ENCODE measurements at regions not wholly inside any gene's neighbourhood (a gene's known extent, or its start where the extent isn't known, plus 50 kb on each side); places are given as distances from the start of the nearest gene placed in this dataset.

DNA sequence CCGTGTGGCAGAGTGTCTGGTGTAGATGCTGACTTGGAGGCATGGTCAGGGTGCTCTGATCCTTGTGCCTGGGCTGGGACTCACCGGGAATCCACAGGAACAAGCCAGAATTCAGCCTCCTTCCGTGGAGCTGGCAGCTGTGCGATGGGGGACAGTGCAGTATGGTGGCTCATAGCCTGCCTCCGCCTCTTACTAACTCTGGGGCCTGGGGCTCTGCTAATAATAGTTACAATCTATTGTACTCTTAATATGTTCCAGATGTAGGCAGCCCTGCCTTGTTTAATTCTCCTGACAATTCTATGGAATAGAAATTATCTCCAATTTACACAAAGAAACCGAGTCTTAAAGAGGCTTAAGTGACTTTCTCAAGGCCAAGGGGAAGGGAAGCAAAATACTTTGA is 77.6 kb downstream of the PCDH1 start:
- DNase-seq (ENCODE audit: low spot score): no peak

DNA sequence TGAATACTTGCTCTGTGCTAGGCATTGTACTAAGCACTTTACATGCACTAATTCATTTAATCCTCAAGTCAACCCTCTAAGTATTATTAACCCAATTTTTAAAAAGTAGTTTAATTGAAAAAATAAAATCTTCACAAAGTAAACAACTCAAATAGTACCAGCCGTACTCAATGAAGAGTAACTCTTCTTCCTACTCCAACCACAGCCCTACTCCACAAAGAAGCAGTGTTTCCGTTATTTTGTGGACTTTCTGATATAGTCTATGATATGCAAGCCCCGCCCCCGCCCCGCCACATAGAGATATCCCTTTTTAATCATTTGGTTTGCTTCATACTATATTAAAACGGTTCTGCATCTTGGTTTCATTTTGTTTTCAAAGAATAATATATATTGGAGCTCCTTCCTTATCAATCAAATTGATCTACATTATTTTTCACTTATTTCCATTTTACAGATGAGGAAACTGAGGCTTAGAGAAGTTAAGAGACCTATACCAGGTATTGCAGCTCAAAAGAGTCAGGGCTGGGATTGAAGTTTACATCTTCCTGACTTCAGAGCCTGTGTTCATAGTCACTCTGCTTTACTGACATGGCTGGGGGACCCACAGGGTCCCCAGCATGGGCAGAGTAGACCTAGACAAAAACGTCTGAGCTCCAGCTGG is 78.6 kb downstream of the PCDH1 start:
- DNase-seq (ENCODE audit: low spot score): no peak

- no peak for DNase-seq (ENCODE audit: low spot score)
These were observed 80.8 kb downstream of the PCDH1 start for GRCh38 chr5:141797425-141797824.

- no peak for DNase-seq (ENCODE audit: low spot score)
These were observed 82.8 kb downstream of the PCDH1 start for GRCh38 chr5:141795421-141795820.

DNA sequence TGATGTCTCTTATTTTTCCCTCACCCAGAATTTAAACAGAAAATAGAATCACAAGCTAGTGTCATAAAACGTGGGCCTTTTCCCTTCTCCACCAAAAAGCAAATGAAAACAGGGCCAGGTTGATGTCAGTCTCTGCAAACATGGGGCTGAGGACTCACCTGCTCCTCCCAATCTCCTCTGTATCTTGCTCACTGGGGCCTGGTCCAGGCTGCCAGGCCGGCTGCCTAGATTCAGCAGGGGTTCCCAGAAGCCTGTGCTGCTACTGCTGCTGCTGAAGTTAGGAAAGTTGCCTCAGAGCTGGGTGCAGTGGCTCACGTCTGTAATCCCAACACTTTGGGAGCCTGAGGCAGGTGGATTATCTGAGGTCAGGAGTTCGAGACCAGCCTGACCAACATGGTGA is 84.3 kb downstream of the PCDH1 start:
- DNase-seq (ENCODE audit: low spot score): no peak

GRCh38 chr5:141793403-141793802 is 84.8 kb downstream of the PCDH1 start:
- DNase-seq (ENCODE audit: low spot score): no peak

GRCh38 chr5:141790630-141791029 is 87.6 kb downstream of the PCDH1 start:
- no peak for DNase-seq (ENCODE audit: low spot score)

DNA sequence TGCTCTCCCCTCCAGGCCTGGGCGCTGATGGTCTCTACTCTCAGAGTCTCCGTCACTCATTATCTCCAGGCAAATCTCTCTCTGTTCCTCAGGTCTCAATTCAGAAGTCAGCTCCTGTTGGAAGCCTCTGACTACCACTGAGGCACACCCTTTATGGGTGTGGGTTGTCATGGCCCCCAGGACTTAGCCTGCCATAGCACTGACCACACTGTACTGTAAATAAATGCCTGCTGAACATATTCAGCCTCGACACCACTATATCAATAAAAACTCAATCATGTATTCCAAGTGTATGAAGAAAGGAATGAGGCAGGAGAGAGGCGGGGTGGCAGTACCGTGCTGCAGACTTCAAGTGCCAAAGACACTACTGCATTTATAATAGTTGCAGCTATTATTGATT is 88.9 kb downstream of the PCDH1 start:
- DNase-seq (ENCODE audit: low spot score): no peak

- DNase-seq (ENCODE audit: low spot score): no peak
These were observed 89.8 kb downstream of the PCDH1 start for GRCh38 chr5:141788296-141788970.

- no peak for DNase-seq (ENCODE audit: low spot score)
These were observed 90.8 kb downstream of the PCDH1 start for GRCh38 chr5:141787376-141787775.

DNA sequence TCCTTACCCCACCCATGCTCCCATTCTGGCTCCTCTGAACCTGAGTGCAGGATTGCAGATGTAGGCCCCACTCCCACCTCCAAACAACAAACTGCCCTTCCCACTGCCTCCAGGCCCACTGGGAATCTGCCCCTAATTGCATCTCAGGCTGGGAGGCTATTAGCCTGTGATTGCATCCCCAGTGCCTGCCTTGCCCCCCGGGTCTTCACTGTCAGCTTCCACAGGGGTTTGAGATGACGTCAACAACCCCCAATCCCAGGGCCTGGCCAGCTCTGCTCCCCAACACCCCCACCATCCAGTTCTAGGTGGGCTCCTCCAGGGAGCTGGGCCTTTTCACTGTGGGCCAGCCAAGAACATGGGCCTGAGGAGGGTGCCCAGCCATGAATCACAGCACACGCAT is 91.5 kb downstream of the PCDH1 start:
- no peak for DNase-seq (ENCODE audit: low spot score)

GRCh38 chr5:141785711-141786110 is 92.5 kb downstream of the PCDH1 start:
- no peak for DNase-seq (ENCODE audit: low spot score)

- DNase-seq (ENCODE audit: low spot score): no peak
These were observed 93.1 kb downstream of the PCDH1 start for GRCh38 chr5:141785135-141785534.

GRCh38 chr5:141784529-141784928 is 93.7 kb downstream of the PCDH1 start:
- no peak for DNase-seq (ENCODE audit: low spot score)

GRCh38 chr5:141783947-141784296 is 94.3 kb downstream of the PCDH1 start:
- DNase-seq (ENCODE audit: low spot score): no peak

DNA sequence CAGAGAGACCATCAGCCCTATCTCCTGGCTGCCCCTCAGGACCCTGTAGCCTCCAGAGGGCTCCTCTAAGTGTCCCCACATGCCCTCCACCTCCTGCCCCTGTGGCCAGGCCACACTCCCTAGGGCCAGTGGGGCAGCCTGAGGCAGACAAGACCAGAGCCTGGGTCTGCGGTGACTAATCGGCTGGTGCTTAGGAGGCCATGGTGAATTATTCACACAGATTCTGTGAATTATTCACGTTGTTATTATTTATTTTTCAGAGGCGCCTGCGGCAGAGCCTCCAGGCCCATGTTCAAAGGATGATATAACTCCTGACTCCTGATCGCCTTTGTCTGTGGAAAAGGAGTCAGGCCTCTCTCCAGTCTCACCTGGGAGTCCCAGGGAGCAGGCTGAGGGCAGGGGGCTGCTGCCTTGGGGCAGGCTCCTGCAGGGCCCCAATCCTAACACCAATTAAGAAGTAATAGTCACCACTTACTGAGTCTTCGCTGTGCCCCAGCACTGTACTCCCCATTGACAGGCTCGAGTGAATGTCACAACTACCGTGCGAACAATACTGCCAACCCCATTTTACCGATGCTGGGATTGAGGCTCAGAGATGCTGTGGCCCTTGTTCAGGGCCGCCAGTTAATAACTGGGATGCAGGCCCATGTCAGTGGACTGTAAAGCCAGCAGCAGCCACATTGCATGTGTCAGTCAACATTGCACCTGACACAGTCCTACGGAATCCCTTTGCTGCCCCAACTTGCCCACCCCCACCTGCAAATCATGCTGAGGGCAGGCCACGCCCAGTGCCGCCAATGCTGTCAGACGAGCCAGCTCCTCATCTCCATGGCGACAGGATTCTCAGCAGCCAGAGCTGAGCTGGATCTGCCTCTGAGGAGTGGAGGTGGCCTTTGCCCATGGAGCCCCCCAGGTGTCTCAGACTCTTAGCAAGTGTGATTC is 94.9 kb downstream of the PCDH1 start:
- no peak for DNase-seq (ENCODE audit: low spot score)

- DNase-seq (ENCODE audit: low spot score): no peak
These were observed 96.3 kb downstream of the PCDH1 start for GRCh38 chr5:141781910-141782309.

- no peak for DNase-seq (ENCODE audit: low spot score)
These were observed 97.0 kb downstream of the PCDH1 start for GRCh38 chr5:141780952-141781781.

- DNase-seq (ENCODE audit: low spot score): no peak
These were observed 97.8 kb downstream of the PCDH1 start for GRCh38 chr5:141780240-141780951.

DNA sequence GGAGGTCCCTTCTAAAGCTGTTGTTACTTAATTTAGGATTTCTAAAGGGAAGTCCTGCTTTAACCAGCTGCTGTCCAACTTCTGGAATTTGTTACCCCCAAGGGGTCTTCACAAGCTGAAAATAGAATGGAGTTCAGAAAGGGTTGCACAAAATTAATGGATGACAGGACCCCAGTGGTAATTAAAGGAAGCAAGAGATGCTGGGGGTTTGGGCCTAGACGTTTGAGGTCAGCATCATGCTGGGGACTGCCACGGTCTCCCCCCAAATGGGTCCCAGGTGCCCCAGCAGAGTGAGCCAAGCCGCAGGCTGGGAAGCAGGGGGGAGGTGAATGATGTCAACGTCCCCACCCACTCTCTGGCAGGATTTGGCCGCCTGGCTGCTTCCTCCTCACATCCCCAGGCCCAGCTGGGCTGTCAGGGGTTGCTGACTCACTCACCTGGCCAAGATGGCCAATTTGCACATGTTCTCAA is 97.5 kb upstream of the ARAP3 start:
- DNase-seq (ENCODE audit: low spot score): no peak

DNA sequence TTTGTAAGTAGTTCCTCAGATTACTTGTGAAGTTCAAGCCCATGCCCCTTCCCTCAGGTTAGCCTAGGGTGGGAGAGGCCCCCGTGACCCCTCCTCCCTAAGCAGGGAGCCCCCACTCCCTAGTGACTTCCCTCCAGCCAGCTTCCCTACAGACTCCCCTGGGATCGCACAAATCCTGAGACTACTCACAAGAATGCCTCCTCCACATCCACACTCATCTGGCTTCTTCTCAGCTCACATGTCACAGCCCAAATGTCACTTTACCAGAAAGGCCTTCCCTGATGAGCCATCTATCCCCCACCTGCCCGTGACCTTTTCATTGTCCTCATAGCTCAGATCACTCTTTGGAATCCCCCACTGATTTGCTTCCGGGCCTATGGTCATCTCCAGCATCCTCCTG is 96.7 kb upstream of the ARAP3 start:
- DNase-seq (ENCODE audit: low spot score): peak; percentile 51

Measured in hepatic stellate cell (primary cell).